ENCODE measurements at regions not wholly inside any gene's neighbourhood (a gene's known extent, or its start where the extent isn't known, plus 50 kb on each side); places are given as distances from the start of the nearest gene placed in this dataset.

DNA sequence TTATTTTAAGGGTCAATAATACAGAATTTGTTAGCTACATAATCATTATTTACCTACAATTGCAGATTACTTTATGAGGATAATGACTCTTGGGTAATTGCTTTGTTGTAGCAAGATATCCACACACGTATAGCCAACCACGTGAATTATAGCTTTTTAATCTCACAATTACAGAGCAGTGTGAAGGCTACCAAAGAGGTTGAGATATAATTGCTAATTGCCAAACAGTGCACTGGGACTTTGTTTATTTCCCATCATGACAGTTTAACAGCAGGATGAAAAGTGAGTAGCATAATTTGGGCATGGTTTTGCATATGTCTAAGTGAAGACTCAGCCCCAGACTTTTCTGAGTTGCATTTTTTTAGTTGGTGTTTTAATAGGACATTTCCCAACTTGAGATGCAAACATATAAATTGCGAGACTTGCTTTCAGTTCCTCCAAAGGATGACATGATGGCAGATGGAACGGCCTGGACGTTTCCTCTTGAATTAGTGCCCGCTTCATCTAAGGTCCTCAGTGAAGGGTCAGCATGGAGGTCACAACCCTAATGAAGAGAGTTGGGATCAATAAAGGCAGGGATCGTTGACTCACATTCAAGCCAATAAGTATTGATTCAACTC lies 180.7 kb upstream of the GPR26 start:
- BruUV-seq (replicated peaks) = no TSS peak
- CTCF ChIA-PET (ENCODE audit: low intra/inter-chr PET ratio) = no interaction called here

More for the DNA sequence above, 180.7 kb upstream of the GPR26 start:
- FAIRE-seq (no peak), DNase-seq (ENCODE audit: extremely low read depth in 1 of 4, low spot score in 3 of 4) (no peak), ATAC-seq (no peak)
- H3K9me1 ChIP-seq (ENCODE audit: control insufficient read depth, insufficient read depth, low read length) = no peaks in the 10 kb centered on the region
- no peaks in the 10 kb centered on the region for H4K20me1 ChIP-seq (replicated peaks; ENCODE audit: control insufficient read depth, insufficient read depth, low read length)
- no peak overlapping the region for H2AFZ ChIP-seq (ENCODE audit: low read depth, low read length)
- intact Hi-C loops (cut with micrococcal nuclease) (no loop called here), in situ Hi-C loops (cut with MboI) (no loop called here)
- no peak overlapping the region for H3K4me2 ChIP-seq (ENCODE audit: insufficient read depth, low read length)
- H3K27me3 ChIP-seq (ENCODE audit: control insufficient read depth in 2 of 2, insufficient read depth in 2 of 2, low read length in 2 of 2) = peaks cover 0 to 4% of the 10 kb centered on the region in 2 experiments; a peak in 1 of 5 replicates
- no peaks in the 10 kb centered on the region for H3K36me3 ChIP-seq (ENCODE audit: control insufficient read depth, insufficient read depth, low read length)
- POLR2A ChIA-PET = no interaction called here
- no peaks in the 10 kb centered on the region for H3K4me1 ChIP-seq (replicated peaks in 1 of 2; ENCODE audit: control insufficient read depth in 2 of 2, insufficient read depth in 2 of 2, low read length in 2 of 2)
- no peaks in the 10 kb centered on the region for H3K9me3 ChIP-seq (replicated peaks; ENCODE audit: control insufficient read depth, insufficient read depth, low read depth, low read length)
- no peaks in the 10 kb centered on the region for H3K79me2 ChIP-seq (ENCODE audit: control insufficient read depth, insufficient read depth, low read length)
- no peak overlapping the region for H3K4me3 ChIP-seq
- TF ChIP-seq SIX5 (IDR thresholded peaks at IDR 0.05; ENCODE audit: borderline replicate concordance in 1 of 2, insufficient read depth in 1 of 2, low read depth in 1 of 2, low read length in 2 of 2) (no peak), ZNF239 (CRISPR knock-in tag; IDR thresholded peaks at IDR 0.05) (no peak), CSDE1 (IDR thresholded peaks at IDR 0.05) (no peak), PHF20 (IDR thresholded peaks at IDR 0.05; ENCODE audit: partially characterized antibody) (no peak), TRIM24 (IDR thresholded peaks at IDR 0.05) (no peak)
- TF ChIP-seq, protein P1, sequence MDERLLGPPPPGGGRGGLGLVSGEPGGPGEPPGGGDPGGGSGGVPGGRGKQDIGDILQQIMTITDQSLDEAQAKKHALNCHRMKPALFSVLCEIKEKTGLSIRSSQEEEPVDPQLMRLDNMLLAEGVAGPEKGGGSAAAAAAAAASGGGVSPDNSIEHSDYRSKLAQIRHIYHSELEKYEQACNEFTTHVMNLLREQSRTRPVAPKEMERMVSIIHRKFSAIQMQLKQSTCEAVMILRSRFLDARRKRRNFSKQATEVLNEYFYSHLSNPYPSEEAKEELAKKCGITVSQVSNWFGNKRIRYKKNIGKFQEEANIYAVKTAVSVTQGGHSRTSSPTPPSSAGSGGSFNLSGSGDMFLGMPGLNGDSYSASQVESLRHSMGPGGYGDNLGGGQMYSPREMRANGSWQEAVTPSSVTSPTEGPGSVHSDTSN (CRISPR knock-in tag; IDR thresholded peaks at IDR 0.05; ENCODE audit: low read depth) = no peak
- TF ChIP-seq, protein P1 (tag; conservative IDR thresholded peaks at IDR 0.05; ENCODE audit: low read depth) = no peak
- no peak overlapping the region for H3K27ac ChIP-seq (ENCODE audit: extremely low read depth, low read depth, low read length)
- no peak overlapping the region for H3K9ac ChIP-seq (ENCODE audit: insufficient read depth in 1 of 2, low read depth in 2 of 2, low read length in 2 of 2)
- 0% methylated on average over 6 of the region's 7 CpGs for WGBS (ENCODE audit: insufficient coverage, low coverage, missing lambda C conversion rate)
